Stimulated activated CD4-positive, alpha-beta T cell treated with anti-CD3 and anti-CD28 coated beads, Interleukin-2, amount 100 ng/mL, for 48 hours (primary cell): ENCODE measurements at regions not wholly inside any gene's neighbourhood (a gene's known extent, or its start where the extent isn't known, plus 50 kb on each side); places are given as distances from the start of the nearest gene placed in this dataset.

ENCODE experiments used
- DNase-seq, 2 donors: peaks; one replicate each; pipeline ENCODE4 v3.0.0-alpha.2; 2020

GRCh38 chr11:79570104-79570503 lies 129.3 kb upstream of the TENM4 start:
- DNase-seq, result no peak

GRCh38 chr11:79564288-79564925 lies 123.6 kb upstream of the TENM4 start:
- DNase-seq, result no peak

GRCh38 chr11:79561496-79561895 lies 120.7 kb upstream of the TENM4 start:
- no peak for DNase-seq

DNA sequence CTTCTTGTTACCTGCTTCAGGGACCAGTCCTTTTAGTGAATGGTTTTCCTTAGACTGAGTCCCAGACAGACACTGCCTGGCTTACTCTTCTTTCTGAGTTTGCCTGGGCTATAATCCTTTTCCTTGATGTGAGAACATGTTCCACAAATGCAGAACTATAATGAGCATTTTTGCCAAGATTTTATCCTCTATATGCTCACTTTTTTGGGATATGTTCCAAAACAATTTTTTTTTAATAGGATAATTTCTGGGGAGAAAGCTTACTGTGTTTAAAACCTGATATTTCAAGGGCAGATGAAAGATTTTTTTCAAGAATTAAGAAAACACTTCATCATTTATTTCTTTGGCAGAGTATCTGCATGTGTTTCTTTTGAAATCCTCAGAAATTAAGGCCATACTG lies 110.0 kb upstream of the TENM4 start:
- DNase-seq, result no peak

DNA sequence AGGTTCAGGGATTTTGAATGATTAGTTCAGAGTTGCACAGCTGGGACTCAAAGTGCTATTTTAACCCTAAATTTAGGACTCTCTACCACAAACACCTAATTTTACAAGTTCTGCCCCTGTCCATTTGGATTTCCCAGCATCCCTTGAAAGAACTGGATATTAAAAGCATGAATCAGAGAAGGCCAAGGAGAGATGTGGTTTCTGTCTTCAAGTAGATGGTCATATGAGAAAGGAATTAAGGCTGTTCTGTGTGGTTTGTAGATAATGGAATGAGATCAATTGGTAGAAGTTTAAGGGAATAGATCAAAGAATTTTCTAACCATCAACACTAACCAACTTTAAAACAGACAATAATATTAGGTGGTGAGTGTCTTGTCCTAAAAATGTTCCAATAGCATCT lies 106.4 kb upstream of the TENM4 start:
- DNase-seq, result no peak

GRCh38 chr11:79546351-79546750 lies 105.5 kb upstream of the TENM4 start:
- DNase-seq, result no peak

GRCh38 chr11:79544361-79544760 lies 103.5 kb upstream of the TENM4 start:
- DNase-seq, result no peak

- DNase-seq, result no peak
Measured at GRCh38 chr11:79543101-79543500, 102.3 kb upstream of the TENM4 start.

DNA sequence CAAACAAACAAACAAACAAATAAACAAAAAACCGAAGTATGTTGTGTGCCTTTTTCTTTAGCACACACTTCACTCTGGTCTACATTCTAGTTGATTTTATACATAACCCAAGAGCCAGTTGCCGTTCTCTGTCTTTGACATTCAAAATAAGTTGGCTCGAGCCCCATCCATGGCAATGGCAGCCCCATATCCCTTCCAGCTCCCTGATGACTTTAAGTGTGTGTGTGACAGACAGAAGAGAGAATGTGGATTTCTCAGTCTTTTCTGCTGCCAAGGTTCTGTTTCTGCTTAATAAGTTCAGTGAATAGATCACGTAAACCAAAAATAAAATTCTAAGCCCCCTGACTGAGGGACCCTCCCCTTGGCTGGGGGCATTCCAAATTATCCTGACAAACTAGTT lies 100.6 kb upstream of the TENM4 start:
- no peak for DNase-seq

GRCh38 chr11:79538775-79539174 lies 97.9 kb upstream of the TENM4 start:
- DNase-seq, result no peak

GRCh38 chr11:79536155-79536917 lies 95.5 kb upstream of the TENM4 start:
- no peak for DNase-seq

DNA sequence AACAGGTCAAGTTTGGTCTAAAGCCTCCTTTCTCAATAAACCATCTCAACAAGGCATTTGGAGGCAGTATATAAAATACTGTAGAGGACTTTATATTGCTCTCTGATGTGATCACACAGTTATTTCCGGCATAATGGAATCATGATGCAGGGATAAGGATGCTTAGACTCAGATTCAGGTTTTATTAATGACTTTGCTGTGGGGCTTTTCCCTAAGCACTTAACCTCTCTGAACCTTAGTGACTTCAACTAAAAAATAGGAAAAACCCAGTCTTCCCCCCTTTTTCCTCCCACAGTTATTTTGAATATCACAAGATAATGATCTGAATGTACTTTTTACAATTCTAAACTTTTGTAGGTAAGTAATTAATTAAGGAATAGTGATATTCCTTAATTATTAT lies 94.8 kb upstream of the TENM4 start:
- no peak for DNase-seq

DNA sequence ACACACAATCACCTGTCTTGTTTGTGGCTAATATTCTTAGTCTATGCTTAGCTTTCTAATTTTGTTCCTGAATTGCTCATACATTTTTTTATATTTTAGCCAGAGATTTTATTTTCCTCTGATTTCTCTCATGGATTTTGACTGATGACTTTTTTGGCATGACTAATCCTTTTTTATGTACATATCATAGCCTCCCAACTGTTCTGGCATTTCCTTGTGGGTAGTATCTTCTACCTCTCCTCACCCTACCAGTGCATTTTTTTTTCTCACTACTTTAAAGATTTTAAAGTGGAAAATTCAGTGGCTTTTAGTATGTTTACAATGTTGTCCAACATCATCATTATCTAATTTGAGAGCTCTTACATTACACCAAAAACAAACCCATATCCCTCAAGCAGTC lies 84.4 kb upstream of the TENM4 start:
- DNase-seq, result no peak

DNA sequence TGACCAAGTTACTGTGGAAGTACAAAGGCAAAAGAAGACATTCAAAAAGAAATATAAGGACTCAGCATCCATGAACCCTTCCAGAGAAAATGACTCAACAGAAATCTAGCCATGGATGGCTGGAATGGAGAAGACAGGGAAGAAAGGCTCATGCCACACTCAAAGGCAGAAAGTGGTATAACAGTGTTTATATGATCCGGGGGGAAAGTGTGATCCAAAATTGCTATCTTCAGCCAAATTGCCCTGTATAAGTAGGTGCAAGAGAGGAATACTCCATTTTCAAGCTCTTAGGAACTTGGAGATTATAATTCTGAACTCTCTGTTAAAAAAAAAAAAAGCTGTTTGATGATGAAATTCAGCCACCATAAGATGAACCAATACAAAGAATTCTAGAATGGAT lies 81.8 kb upstream of the TENM4 start:
- no peak for DNase-seq

DNA sequence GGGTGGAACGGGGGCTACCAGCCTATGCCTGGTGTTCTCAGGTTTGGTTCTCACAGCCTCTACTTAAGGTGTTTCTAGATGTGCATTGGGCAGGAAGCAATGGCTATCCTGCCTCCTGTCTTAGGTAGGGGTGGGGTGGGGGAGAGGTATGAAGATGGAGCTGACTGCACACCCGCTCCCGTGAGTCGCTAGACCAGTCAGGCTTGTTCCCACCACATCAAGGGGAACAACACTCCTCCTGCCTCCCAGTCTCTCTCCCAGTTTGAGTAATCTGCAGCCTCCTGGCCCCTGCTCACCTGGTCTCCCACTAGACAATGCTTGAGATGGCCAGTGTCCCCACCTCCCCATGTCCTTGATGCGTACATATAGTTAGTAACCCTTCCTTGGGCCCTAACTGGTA lies 79.3 kb upstream of the TENM4 start:
- no peak for DNase-seq

GRCh38 chr11:79515781-79516180 lies 75.0 kb upstream of the TENM4 start:
- no peak for DNase-seq

- no peak for DNase-seq
Measured at GRCh38 chr11:79514695-79515094, 73.9 kb upstream of the TENM4 start.

DNA sequence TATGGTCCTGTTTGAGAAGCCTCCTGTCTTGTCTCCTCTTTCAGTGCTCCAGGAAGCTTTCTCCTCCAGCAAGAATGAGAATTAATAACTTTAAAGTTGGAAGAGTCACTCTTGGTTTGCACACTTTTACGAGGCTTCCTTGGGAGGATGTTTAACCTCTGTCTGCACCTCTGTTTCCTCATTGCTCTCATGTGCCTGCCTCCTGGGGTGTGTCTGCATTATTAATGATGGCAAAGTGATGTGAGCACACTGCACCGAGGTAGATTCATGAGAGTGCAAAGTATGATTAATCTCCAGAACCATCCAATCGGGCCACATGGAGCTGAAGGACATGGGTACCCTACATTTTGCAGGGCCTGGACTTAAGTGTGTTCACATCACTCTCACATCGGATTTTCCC lies 73.5 kb upstream of the TENM4 start:
- DNase-seq, result no peak

- DNase-seq, result no peak
Measured at GRCh38 chr11:79512706-79513469, 72.1 kb upstream of the TENM4 start.

DNA sequence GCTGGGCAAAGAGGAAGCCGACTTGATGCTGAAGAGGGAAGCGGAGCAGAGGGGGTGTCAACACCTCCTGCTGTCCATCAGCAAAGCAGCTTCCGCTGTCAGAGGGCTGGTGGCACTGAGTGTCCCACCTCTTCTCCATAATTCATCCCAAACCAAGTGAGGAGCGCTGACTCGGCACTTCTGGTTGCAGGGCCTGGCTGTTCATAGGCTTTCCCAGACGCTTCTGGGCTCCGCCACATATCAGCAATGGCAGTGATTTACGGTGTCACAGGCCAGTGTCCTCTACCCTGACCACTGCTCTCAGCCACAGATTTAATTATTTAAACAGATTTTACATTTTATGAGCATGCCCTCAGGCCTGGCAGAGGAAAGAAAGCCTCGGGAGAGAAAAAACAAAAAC lies 70.1 kb upstream of the TENM4 start:
- DNase-seq, result no peak

- DNase-seq, result no peak
Measured at GRCh38 chr11:79508461-79508860, 67.6 kb upstream of the TENM4 start.

GRCh38 chr11:79507706-79508105 lies 66.9 kb upstream of the TENM4 start:
- DNase-seq, result no peak

DNA sequence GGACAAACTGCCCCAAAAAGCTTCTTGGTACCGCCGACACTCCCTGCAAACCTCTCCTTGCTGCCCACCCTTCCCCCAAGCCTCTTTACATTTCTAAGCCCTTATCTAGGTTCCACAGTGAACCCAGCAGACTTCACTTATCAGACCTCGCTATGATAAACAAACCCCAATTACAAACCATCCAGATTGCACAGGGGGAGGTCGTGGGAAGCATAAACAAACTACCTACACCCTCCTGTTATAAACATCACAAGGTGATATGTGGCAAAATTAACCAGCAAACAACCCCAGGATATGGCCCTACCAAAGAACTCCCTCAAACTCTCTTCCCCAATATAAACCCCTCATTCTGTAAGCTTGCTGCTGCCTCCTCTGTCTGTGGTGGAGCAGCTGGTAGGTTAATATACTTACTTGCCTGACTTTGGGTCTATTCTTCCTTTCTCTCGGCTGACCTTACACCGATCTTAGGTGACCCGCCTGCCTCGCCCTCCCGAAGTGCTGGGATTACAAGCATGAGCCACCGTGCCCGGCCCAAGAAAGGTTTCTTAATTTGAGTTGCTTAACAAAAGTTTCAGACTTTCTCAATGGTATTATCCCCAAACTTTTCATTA lies 66.0 kb upstream of the TENM4 start:
- no peak for DNase-seq

- no peak for DNase-seq
Measured at GRCh38 chr11:79506124-79506523, 65.3 kb upstream of the TENM4 start.
